B cell (primary cell): ENCODE measurements at regions not wholly inside any gene's neighbourhood (a gene's known extent, or its start where the extent isn't known, plus 50 kb on each side); places are given as distances from the start of the nearest gene placed in this dataset.

ENCODE experiments used
- ATAC-seq: fragments of 200-7000 bp; cut with Tn5 transposase; one replicate; pipeline ENCODE4 v1.10.0; 2021; ENCODE audit warnings: low read depth, mild to moderate bottlenecking, moderate number of reproducible peaks, moderate library complexity
- CTCF ChIA-PET: fragments of 350-600 bp; sonication (Branson Sonifier 250); formaldehyde crosslinking; loops from one replicate; lab custom pipeline; 2021; ENCODE audit warnings: antibody characterized with exemption, inconsistent platforms; lab: Charles Lee
- POLR2A ChIA-PET: fragments of 350-600 bp; sonication (Branson Sonifier 250); formaldehyde crosslinking; loops from one replicate; lab custom pipeline; 2021; ENCODE audit warnings: antibody characterized with exemption; lab: Charles Lee
- DNase-seq: peaks from one replicate; pipeline ENCODE4 v3.0.0; 2013
- H2AFZ ChIP-seq: 2 replicates; pipeline ENCODE4 v1.6.1; 2012; ENCODE audit warnings: mild to moderate bottlenecking, low read depth, low read length; ENCODE audit not compliant: insufficient read depth, poor library complexity, severe bottlenecking
- H3K27ac ChIP-seq, 2 donors: 1 replicate in 1 of 2; 2 replicates in 1 of 2; pipeline ENCODE4 v1.5.1; 2012 to 2013; ENCODE audit warnings: low read length in 2 of 2, mild to moderate bottlenecking in 2 of 2, moderate library complexity in 1 of 2
- H3K27me3 ChIP-seq, 4 experiments: fragments of 200-600 bp in 1 of 4; sonication (generic) in 1 of 4; replicated peaks in 1 of 4; 1 replicate in 2 of 4; 2 replicates in 2 of 4; pipeline versions ENCODE4 v1.6.1 to v1.7.0; 2013 to 2016; ENCODE audit warnings: low read length in 3 of 4, mild to moderate bottlenecking in 2 of 4, mixed read lengths in 1 of 4, moderate library complexity in 1 of 4; ENCODE audit not compliant: insufficient read depth in 4 of 4, control insufficient read depth in 3 of 4; ENCODE audit errors: control extremely low read depth in 1 of 4
- H3K36me3 ChIP-seq, 2 experiments: replicated peaks in 1 of 2; 1 replicate in 1 of 2; 2 replicates in 1 of 2; pipeline versions ENCODE4 v1.6.1 to v1.7.1; 2013; ENCODE audit warnings: low read length in 1 of 2; ENCODE audit not compliant: insufficient read depth in 2 of 2, control insufficient read depth in 1 of 2; ENCODE audit errors: control extremely low read depth in 1 of 2, extremely low read depth in 1 of 2
- H3K4me1 ChIP-seq, 2 donors: fragments of 200-600 bp in 1 of 2; sonication (generic) in 1 of 2; 1 replicate in 1 of 2; 2 replicates in 1 of 2; pipeline versions ENCODE4 v1.5.1 to v1.6.1; 2013 to 2017; ENCODE audit warnings: low read length in 2 of 2; ENCODE audit not compliant: control insufficient read depth in 2 of 2, insufficient read depth in 2 of 2
- H3K4me2 ChIP-seq: replicated peaks from 2 replicates; pipeline ENCODE3; 2012; ENCODE audit warnings: mild to moderate bottlenecking, low read depth, low read length; ENCODE audit not compliant: poor library complexity, severe bottlenecking
- H3K4me3 ChIP-seq, 5 experiments: fragments of 200-600 bp in 1 of 5; sonication (generic) in 1 of 5; 1 replicate in 3 of 5; 2 replicates in 2 of 5; pipeline versions ENCODE4 v1.5.1 to v1.7.0; 2011 to 2016; ENCODE audit warnings: low read length in 4 of 5, mild to moderate bottlenecking in 4 of 5, low read depth in 2 of 5, control low read depth in 1 of 5, moderate library complexity in 1 of 5; ENCODE audit not compliant: insufficient read depth in 1 of 5; ENCODE audit errors: control extremely low read depth in 1 of 5, extremely low read depth in 1 of 5
- H3K79me2 ChIP-seq: fragments of 200-600 bp; sonication (generic); one replicate; pipeline ENCODE4 v1.6.0; 2016; ENCODE audit warnings: low read length; ENCODE audit not compliant: control insufficient read depth, insufficient read depth
- H3K9ac ChIP-seq: fragments of 200-600 bp; sonication (generic); 2 replicates; pipeline ENCODE4 v1.6.1; 2017; ENCODE audit warnings: mild to moderate bottlenecking, low read length, moderate library complexity
- H3K9me3 ChIP-seq, 3 donors: one replicate each; pipeline versions ENCODE4 v1.6.1 to v1.7.1; 2013; ENCODE audit warnings: low read length in 2 of 3; ENCODE audit not compliant: control insufficient read depth in 2 of 3, insufficient read depth in 1 of 3; ENCODE audit errors: control extremely low read depth in 1 of 3
- H4K20me1 ChIP-seq: 2 replicates; pipeline ENCODE4 v1.6.0; 2012; ENCODE audit warnings: mild to moderate bottlenecking, low read length; ENCODE audit not compliant: insufficient read depth, control insufficient read depth, poor library complexity, severe bottlenecking
- H3K27ac Mint-ChIP-seq: one replicate; pipeline ENCODE4 v1.8.0; 2021; ENCODE audit warnings: mixed read lengths
- H3K27me3 Mint-ChIP-seq: one replicate; pipeline ENCODE4 v1.8.0; 2021; ENCODE audit warnings: mixed read lengths
- H3K4me1 Mint-ChIP-seq: one replicate; pipeline ENCODE4 v1.8.0; 2021; ENCODE audit warnings: mixed read lengths
- H3K4me3 Mint-ChIP-seq: one replicate; pipeline ENCODE4 v1.8.0; 2021; ENCODE audit warnings: mixed read lengths
- H3K9me3 Mint-ChIP-seq: one replicate; pipeline ENCODE4 v1.8.0; 2022; ENCODE audit warnings: mixed read lengths; ENCODE audit not compliant: insufficient read depth
- CTCF ChIP-seq: fragments of 200-600 bp; IDR thresholded peaks from one replicate; pipeline ENCODE4 v1.8.0; 2022; ENCODE audit warnings: antibody characterized with exemption, mild to moderate bottlenecking
- EZH2 ChIP-seq: IDR thresholded peaks from 2 replicates; pipeline ENCODE4 v1.6.1; 2012; ENCODE audit warnings: borderline replicate concordance, low read depth, mild to moderate bottlenecking, moderate library complexity, low read length; ENCODE audit not compliant: insufficient read depth, poor library complexity, severe bottlenecking
- WGBS: methylation state at CpG from one replicate; pipeline ENCODE4 v1.1.5; 2013; ENCODE audit warnings: missing lambda C conversion rate; ENCODE audit not compliant: insufficient coverage; 5-methylcytosine and 5-hydroxymethylcytosine counted together
- intact Hi-C: fragments of 100-400 bp; cut with micrococcal nuclease; formaldehyde crosslinking; loops from one replicate; pipeline ENCODE4 v1.10.0; 2022

- Histone ChIP-seq H3K4me3 (no peak overlapping the region), H3K9ac (no peak overlapping the region), H3K27ac (no peak overlapping the region), H3K4me1 (no peaks in the 10 kb centered on the region), H4K20me1 (no peaks in the 10 kb centered on the region), H2AFZ (no peak overlapping the region), H3K27me3 (no peaks in the 10 kb centered on the region), H3K4me2 (no peak overlapping the region), H3K79me2 (no peaks in the 10 kb centered on the region), H3K9me3 (no peaks in the 10 kb centered on the region), H3K36me3 (no peaks in the 10 kb centered on the region)
- no peak for TF ChIP-seq EZH2
- no peak for TF ChIP-seq CTCF
- DNase-seq (no peak), ATAC-seq (no peak)
- CTCF ChIA-PET, result no interaction called here
- no peak overlapping the region for H3K27ac Mint-ChIP-seq
- H3K27me3 Mint-ChIP-seq, result no peaks in the 10 kb centered on the region
- no peaks in the 10 kb centered on the region for H3K9me3 Mint-ChIP-seq
- intact Hi-C loops, result no loop called here
- H3K4me3 Mint-ChIP-seq, result no peak overlapping the region
- H3K4me1 Mint-ChIP-seq, result no peaks in the 10 kb centered on the region
- POLR2A ChIA-PET, result no interaction called here
- WGBS, result no CpG with 5 or more reads among the region's 1 CpG
These were observed 369.9 kb upstream of the PLSCR5 start for GRCh38 chr3:146975032-146975431.

GRCh38 chr3:146974001-146974400 lies 368.9 kb upstream of the PLSCR5 start:
- ATAC-seq, result no peak
- intact Hi-C loops, result no loop called here
- H3K9me3 ChIP-seq, result no peaks in the 10 kb centered on the region
- H3K9ac ChIP-seq, result no peak overlapping the region
- Mint-ChIP-seq H3K27me3 (no peaks in the 10 kb centered on the region), H3K27ac (no peak overlapping the region), H3K9me3 (no peaks in the 10 kb centered on the region), H3K4me3 (no peak overlapping the region), H3K4me1 (no peaks in the 10 kb centered on the region)
- H4K20me1 ChIP-seq, result no peaks in the 10 kb centered on the region
- DNase-seq, result no peak
- ChIA-PET POLR2A (no interaction called here), CTCF (no interaction called here)
- H3K4me1 ChIP-seq, result no peaks in the 10 kb centered on the region
- no peak overlapping the region for H3K4me3 ChIP-seq
- no peaks in the 10 kb centered on the region for H3K36me3 ChIP-seq
- TF ChIP-seq EZH2, result no peak
- no peak for TF ChIP-seq CTCF
- H3K79me2 ChIP-seq, result no peaks in the 10 kb centered on the region
- H3K27me3 ChIP-seq, result no peaks in the 10 kb centered on the region
- WGBS, result no CpG with 5 or more reads among the region's 4 CpGs
- no peak overlapping the region for H3K27ac ChIP-seq
- H3K4me2 ChIP-seq, result no peak overlapping the region
- no peak overlapping the region for H2AFZ ChIP-seq
